ENCODE measurements at regions not wholly inside any gene's neighbourhood (a gene's known extent, or its start where the extent isn't known, plus 50 kb on each side); places are given as distances from the start of the nearest gene placed in this dataset.

DNA sequence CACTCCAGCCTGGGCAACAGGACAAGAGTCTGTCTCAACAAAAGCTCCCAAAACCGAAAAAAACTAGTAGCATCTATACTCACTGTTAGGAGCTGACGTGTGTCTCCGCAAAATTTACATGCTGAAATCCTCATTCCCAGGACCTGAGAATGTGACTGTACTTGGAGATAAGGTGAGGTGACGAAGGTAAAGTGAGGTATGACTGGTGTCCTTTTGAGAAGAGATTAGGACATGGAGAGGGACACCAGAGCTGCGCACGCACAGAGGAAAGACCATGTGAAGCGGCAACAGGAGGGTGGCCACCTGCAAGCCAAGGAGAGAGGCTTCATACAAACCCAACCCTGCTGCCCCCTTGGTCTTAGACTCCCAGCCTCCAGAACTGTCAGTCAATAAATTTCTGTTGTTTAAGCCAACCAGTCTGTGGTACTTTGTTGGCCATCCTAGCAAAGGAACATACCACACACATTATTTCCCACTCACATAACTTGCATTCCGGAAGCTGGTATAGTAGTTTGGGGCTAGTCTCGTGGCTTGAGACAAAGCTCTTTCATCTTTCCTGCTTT is 1154.0 kb upstream of the CELF2 start:
- TF ChIP-seq, protein P1, sequence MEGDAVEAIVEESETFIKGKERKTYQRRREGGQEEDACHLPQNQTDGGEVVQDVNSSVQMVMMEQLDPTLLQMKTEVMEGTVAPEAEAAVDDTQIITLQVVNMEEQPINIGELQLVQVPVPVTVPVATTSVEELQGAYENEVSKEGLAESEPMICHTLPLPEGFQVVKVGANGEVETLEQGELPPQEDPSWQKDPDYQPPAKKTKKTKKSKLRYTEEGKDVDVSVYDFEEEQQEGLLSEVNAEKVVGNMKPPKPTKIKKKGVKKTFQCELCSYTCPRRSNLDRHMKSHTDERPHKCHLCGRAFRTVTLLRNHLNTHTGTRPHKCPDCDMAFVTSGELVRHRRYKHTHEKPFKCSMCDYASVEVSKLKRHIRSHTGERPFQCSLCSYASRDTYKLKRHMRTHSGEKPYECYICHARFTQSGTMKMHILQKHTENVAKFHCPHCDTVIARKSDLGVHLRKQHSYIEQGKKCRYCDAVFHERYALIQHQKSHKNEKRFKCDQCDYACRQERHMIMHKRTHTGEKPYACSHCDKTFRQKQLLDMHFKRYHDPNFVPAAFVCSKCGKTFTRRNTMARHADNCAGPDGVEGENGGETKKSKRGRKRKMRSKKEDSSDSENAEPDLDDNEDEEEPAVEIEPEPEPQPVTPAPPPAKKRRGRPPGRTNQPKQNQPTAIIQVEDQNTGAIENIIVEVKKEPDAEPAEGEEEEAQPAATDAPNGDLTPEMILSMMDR (conservative IDR thresholded peaks at IDR 0.05 in 1 of 2, IDR thresholded peaks at IDR 0.05 in 1 of 2; ENCODE audit: extremely low read depth in 1 of 2, insufficient read depth in 1 of 2, low read depth in 1 of 2, low read length in 2 of 2) = no peak
- no peak for TF ChIP-seq EZH2 (IDR thresholded peaks at IDR 0.05; ENCODE audit: borderline replicate concordance, low read length)

All from mammary epithelial cell (primary cell).